Ascending aorta (tissue), 2 donors: ENCODE measurements at regions not wholly inside any gene's neighbourhood (a gene's known extent, or its start where the extent isn't known, plus 50 kb on each side); places are given as distances from the start of the nearest gene placed in this dataset.

Experiments
- DNase-seq, 2 donors: peaks; one replicate each; pipeline ENCODE4 v3.0.0-alpha.2; 2019; ENCODE audit warnings: low spot score in 2 of 2
- H3K27ac ChIP-seq, 2 donors: fragments of 200-600 bp; sonication (generic); one replicate each; pipeline ENCODE4 v1.5.1; 2016 to 2017; ENCODE audit warnings: mild to moderate bottlenecking in 1 of 2
- H3K27me3 ChIP-seq: fragments of 200-600 bp; sonication (generic); one replicate; pipeline ENCODE4 v1.5.1; 2017
- H3K36me3 ChIP-seq, 2 donors: fragments of 200-600 bp; sonication (generic); one replicate each; pipeline ENCODE4 v1.5.1; 2016
- H3K4me1 ChIP-seq, 2 donors: fragments of 200-600 bp; sonication (generic); one replicate each; pipeline ENCODE4 v1.5.1; 2016 to 2017; ENCODE audit warnings: mild to moderate bottlenecking in 1 of 2
- H3K4me3 ChIP-seq, 2 donors: fragments of 200-600 bp; sonication (generic); one replicate each; pipeline ENCODE4 v1.5.1; 2016 to 2017; ENCODE audit warnings: mild to moderate bottlenecking in 1 of 2
- H3K9me3 ChIP-seq, 2 donors: fragments of 200-600 bp; sonication (generic); one replicate each; pipeline ENCODE4 v1.5.1; 2016
- CTCF ChIP-seq, 3 experiments: fragments of 200-600 bp in 2 of 3; fragments of 450-650 bp in 1 of 3; sonication (generic) in 2 of 3; IDR thresholded peaks; one replicate each; pipeline ENCODE4 v1.5.1; 2016 to 2019; ENCODE audit warnings: antibody characterized with exemption in 3 of 3, mild to moderate bottlenecking in 1 of 3, moderate library complexity in 1 of 3
- intact Hi-C: fragments of 100-400 bp; cut with DNase I; formaldehyde crosslinking; loops from one replicate; pipeline ENCODE4 v1.15.1; 2023

- DNase-seq: no peak
- H3K27ac ChIP-seq: no peak overlapping the region
- H3K36me3 ChIP-seq: no peaks in the 10 kb centered on the region
- no peaks in the 10 kb centered on the region for H3K27me3 ChIP-seq
- TF ChIP-seq CTCF (IDR thresholded peaks at IDR 0.05): no peak
- peaks cover 3 to 21% of the 10 kb centered on the region in 2 donors for H3K9me3 ChIP-seq
- H3K4me3 ChIP-seq: no peak overlapping the region
- no peaks in the 10 kb centered on the region for H3K4me1 ChIP-seq
- intact Hi-C loops: no loop called here
Measured at GRCh38 chr9:20170122-20170521, 381.3 kb upstream of the SLC24A2 start.

- intact Hi-C loops: loop anchor here (10.0 kb wide), 1 partner anchor 73 kb away; no protein-coding TSS in a partner anchor
- no peaks in the 10 kb centered on the region for H3K4me1 ChIP-seq
- no peak for TF ChIP-seq CTCF (IDR thresholded peaks at IDR 0.05)
Measured at GRCh38 chr9:20152151-20152725, 363.4 kb upstream of the SLC24A2 start.

GRCh38 chr9:20148416-20148815 is 359.6 kb upstream of the SLC24A2 start:
- H3K4me3 ChIP-seq: no peak overlapping the region
- no peak for TF ChIP-seq CTCF (IDR thresholded peaks at IDR 0.05)
- no peaks in the 10 kb centered on the region for H3K27me3 ChIP-seq
- intact Hi-C loops: no loop called here
- no peaks in the 10 kb centered on the region for H3K9me3 ChIP-seq
- no peak for DNase-seq
- no peak overlapping the region for H3K27ac ChIP-seq
- H3K36me3 ChIP-seq: no peaks in the 10 kb centered on the region
- no peaks in the 10 kb centered on the region for H3K4me1 ChIP-seq

More at GRCh38 chr9:20152151-20152725, 363.4 kb upstream of the SLC24A2 start:
- Histone ChIP-seq H3K36me3 (no peaks in the 10 kb centered on the region), H3K27ac (no peak overlapping the region), H3K9me3 (no peaks in the 10 kb centered on the region), H3K4me3 (no peak overlapping the region), H3K27me3 (no peaks in the 10 kb centered on the region)
- DNase-seq: no peak

GRCh38 chr9:20144197-20144596 is 355.4 kb upstream of the SLC24A2 start:
- TF ChIP-seq CTCF (IDR thresholded peaks at IDR 0.05): no peak
- Histone ChIP-seq H3K36me3 (no peaks in the 10 kb centered on the region), H3K4me3 (no peak overlapping the region), H3K27me3 (no peaks in the 10 kb centered on the region), H3K9me3 (no peaks in the 10 kb centered on the region), H3K27ac (no peak overlapping the region), H3K4me1 (no peaks in the 10 kb centered on the region)
- intact Hi-C loops: no loop called here
- DNase-seq: no peak

GRCh38 chr9:20139763-20140290 is 351.0 kb upstream of the SLC24A2 start:
- no peak overlapping the region for H3K4me3 ChIP-seq
- no peaks in the 10 kb centered on the region for H3K27me3 ChIP-seq
- H3K4me1 ChIP-seq: no peaks in the 10 kb centered on the region
- DNase-seq: no peak
- H3K27ac ChIP-seq: no peak overlapping the region
- intact Hi-C loops: no loop called here
- no peaks in the 10 kb centered on the region for H3K9me3 ChIP-seq
- H3K36me3 ChIP-seq: no peaks in the 10 kb centered on the region
- no peak for TF ChIP-seq CTCF (IDR thresholded peaks at IDR 0.05)
